OCI-LY3 (cell line): ENCODE measurements at regions not wholly inside any gene's neighbourhood (a gene's known extent, or its start where the extent isn't known, plus 50 kb on each side); places are given as distances from the start of the nearest gene placed in this dataset.

Experiments
- EZH2phosphoT487 ChIP-seq: fragments of 200-600 bp; shearing (Covaris generic); IDR thresholded peaks from 2 replicates; pipeline ENCODE4 v1.6.1; 2018; ENCODE audit warnings: antibody characterized with exemption, mixed run types, low read depth
- TF ChIP-seq, protein P1 (sequence below): fragments of 200-600, 300-600 bp; sonication (generic); IDR thresholded peaks from 2 replicates; pipeline ENCODE4 v1.5.1; 2014; ENCODE audit warnings: antibody characterized with exemption, low read length, low read depth

DNA sequence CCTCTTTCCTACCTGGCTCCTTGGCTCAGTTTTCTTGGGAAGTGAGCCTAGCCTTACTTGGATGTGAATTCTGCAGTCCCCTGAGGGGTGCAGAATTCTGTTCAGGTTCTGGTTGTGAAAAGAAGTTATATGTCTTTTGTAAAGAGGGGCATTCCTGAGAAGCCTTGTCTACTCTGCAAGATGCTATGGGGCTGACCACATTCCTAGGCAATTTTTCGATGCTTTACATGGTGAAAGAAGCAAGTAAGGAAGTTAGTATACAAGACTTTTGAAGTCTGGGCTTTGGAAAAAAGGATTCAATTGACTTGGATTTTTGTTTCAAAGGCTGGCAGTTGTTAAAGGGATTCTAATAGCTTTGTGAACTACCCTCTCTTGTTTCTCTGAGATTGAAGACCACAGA is 167.9 kb upstream of the STMND1 start:
- TF ChIP-seq, protein P1, sequence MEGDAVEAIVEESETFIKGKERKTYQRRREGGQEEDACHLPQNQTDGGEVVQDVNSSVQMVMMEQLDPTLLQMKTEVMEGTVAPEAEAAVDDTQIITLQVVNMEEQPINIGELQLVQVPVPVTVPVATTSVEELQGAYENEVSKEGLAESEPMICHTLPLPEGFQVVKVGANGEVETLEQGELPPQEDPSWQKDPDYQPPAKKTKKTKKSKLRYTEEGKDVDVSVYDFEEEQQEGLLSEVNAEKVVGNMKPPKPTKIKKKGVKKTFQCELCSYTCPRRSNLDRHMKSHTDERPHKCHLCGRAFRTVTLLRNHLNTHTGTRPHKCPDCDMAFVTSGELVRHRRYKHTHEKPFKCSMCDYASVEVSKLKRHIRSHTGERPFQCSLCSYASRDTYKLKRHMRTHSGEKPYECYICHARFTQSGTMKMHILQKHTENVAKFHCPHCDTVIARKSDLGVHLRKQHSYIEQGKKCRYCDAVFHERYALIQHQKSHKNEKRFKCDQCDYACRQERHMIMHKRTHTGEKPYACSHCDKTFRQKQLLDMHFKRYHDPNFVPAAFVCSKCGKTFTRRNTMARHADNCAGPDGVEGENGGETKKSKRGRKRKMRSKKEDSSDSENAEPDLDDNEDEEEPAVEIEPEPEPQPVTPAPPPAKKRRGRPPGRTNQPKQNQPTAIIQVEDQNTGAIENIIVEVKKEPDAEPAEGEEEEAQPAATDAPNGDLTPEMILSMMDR, result no peak
- TF ChIP-seq EZH2phosphoT487, result no peak
